ENCODE measurements at regions not wholly inside any gene's neighbourhood (a gene's known extent, or its start where the extent isn't known, plus 50 kb on each side); places are given as distances from the start of the nearest gene placed in this dataset.

DNA sequence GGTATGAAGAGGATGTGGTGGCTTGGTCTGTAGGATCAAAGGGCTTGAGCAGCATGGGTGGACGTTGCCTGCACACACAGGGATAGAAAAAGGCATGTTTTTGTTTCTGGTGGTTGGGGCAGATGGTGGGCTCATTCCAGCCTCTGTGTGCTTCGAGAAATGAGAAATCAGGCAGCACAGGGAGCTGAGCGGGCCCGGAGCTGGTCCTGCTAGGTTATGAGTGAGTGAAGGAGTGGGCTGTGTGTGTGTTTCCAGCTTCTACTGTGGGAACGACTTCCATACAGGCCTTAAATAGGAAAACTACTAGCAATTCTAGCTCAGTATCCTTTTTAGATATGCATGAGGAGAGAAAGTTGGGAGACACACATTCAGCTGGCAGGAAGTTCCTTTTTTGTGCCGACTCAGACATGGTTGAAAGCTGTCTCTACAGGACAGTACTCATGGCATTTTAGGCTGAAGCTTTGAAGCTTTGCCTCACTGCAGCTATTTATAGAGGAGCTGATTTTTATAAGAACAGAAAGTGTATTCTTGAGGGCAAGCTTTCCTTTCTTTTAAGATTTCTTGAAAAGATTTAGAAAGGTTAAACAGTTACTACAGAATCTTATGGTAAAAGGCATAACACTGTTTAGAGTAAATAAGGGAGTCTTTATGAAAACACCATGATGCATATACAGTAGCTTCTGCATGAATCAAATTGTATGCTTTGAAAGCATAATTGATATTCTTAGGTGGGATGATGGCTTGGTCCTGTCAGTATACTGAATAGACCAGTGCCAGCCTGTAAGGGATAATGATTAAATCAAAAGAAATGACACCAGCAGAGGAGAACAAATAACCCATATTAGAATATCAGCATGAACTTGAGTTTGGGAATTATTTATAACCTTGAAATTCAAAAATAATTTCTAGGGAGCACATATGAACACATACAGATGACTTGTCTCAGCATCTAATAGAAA lies 104.0 kb upstream of the MAN1A1 start:
- Mint-ChIP-seq H3K9me3 (no peaks in the 10 kb centered on the region), H3K4me3 (no peak overlapping the region), H3K36me3 (ENCODE audit: insufficient read depth) (no peaks in the 10 kb centered on the region), H3K27me3 (peaks cover 0 to 11% of the 10 kb centered on the region in 2 donors), H3K27ac (no peak overlapping the region), H3K4me1 (ENCODE audit: low read depth in 2 of 2) (no peaks in the 10 kb centered on the region)
- no peak for ATAC-seq (replicated peaks)
- DNase-seq = no peak

DNA sequence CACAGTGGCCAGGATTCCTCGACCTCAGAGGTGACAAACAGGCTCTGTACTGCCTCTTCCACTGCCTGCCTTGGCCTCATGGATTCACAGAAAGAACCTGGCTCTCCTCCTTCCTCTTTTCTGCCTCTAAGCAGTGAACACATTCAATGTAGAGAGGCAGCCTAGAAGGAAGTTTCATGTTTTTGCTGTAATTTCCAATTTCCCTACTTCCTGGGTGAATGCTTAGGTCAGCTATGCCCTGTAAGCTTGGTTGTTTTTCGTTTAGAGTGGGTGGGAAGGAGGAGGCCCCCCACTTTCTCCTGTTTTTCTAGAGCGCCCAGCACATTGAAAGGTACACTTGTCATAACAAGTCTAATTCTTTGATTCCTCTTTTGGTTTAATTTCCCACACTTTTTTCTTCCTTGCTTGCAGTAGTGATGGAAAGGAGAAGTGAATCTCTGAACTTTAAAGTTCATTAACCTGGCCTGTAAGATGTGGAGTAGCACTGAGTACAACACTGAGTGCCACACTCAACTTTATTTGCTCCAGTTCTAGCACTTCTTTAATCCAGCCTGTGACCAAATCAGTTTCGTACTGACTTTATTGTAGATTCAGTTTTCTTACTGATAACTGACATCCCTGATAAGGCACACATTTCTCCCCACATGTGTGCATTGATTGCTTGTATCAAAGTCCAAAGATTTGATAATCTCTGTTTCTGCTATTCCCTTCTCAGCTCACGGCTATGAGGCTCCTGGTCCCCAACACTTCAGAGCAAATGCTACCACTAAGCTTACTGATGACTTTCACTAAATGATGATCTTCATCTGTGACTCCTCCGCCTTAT lies 100.0 kb upstream of the MAN1A1 start:
- no peaks in the 10 kb centered on the region for H3K36me3 Mint-ChIP-seq (ENCODE audit: insufficient read depth)
- H3K27ac Mint-ChIP-seq = no peak overlapping the region
- ATAC-seq (replicated peaks) (no peak), DNase-seq (no peak)
- H3K27me3 Mint-ChIP-seq = peaks cover 0 to 6% of the 10 kb centered on the region in 2 donors
- no peaks in the 10 kb centered on the region for H3K9me3 Mint-ChIP-seq
- no peak overlapping the region for H3K4me3 Mint-ChIP-seq
- no peaks in the 10 kb centered on the region for H3K4me1 Mint-ChIP-seq (ENCODE audit: low read depth in 2 of 2)

DNA sequence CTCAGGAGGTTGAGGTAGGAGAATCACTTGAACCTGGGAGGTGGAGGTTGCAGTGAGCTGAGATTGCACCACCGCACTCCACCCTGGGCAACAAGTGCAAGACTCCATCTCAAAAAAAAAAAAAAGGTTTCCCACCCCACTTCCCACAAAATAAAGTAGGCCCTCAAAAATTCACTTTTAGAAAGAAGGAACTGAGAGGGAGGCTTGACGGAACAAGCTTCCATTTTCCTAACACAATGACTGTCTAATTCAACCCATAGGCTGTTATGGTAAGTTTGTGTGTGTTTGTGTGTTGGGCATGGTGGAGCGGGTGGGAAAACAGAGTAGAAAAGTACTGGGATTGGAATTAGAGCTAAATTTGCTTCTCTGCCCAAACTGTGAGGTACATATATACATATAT lies 98.4 kb upstream of the MAN1A1 start:
- H3K4me1 Mint-ChIP-seq (ENCODE audit: low read depth in 2 of 2) = no peaks in the 10 kb centered on the region
- ATAC-seq (replicated peaks) = no peak
- no peak overlapping the region for H3K27ac Mint-ChIP-seq
- no peaks in the 10 kb centered on the region for H3K36me3 Mint-ChIP-seq (ENCODE audit: insufficient read depth)
- H3K27me3 Mint-ChIP-seq = peaks cover 0 to 6% of the 10 kb centered on the region in 2 donors
- no peak for DNase-seq
- H3K9me3 Mint-ChIP-seq = no peaks in the 10 kb centered on the region
- no peak overlapping the region for H3K4me3 Mint-ChIP-seq

DNA sequence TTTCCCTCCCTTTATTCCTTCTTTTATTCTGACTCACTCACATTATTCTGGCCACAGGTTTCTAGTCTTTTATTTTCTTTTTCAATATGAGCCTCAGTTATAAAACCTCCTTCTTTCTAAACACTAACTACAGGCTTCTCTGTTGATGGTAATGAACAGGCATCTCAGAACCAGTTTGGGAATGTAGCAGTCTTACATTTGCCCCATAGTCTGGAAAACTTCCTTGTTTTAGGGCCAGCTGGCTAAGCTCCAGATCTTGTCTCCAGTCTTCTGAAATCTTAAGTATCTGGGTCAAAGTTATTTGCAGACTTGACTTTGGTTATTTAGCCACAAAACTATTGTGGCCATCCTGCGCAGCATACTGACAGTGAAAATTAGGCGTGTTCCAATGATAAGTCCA lies 97.0 kb upstream of the MAN1A1 start:
- Mint-ChIP-seq H3K27me3 (peaks cover 0 to 6% of the 10 kb centered on the region in 2 donors), H3K9me3 (no peaks in the 10 kb centered on the region), H3K27ac (no peak overlapping the region), H3K4me1 (ENCODE audit: low read depth in 2 of 2) (no peaks in the 10 kb centered on the region), H3K4me3 (no peak overlapping the region), H3K36me3 (ENCODE audit: insufficient read depth) (no peaks in the 10 kb centered on the region)
- ATAC-seq (replicated peaks) (no peak), DNase-seq (no peak)

DNA sequence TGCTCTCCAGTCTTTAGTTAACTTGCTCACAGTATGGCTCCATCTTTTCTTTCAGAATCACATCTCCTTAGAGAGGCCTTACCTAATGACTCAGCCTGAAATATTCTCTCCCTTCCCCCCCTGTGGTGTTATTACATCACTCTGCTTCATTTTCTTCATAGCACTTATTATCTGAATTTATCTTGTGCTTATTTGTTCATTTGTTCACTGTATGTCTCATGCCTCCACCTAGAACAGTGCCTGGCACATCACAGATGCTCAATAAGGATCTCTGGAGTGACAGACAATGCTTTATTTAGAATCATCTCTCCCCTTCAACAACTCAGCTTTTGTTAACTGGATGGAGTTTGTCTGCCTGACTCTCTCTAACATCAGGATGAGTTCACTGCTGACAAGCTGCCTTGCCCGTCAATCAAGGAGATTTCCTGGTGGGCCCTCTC lies 96.6 kb upstream of the MAN1A1 start:
- DNase-seq = no peak
- Mint-ChIP-seq H3K36me3 (ENCODE audit: insufficient read depth) (no peaks in the 10 kb centered on the region), H3K27me3 (peaks cover 0 to 6% of the 10 kb centered on the region in 2 donors), H3K9me3 (no peaks in the 10 kb centered on the region), H3K27ac (no peak overlapping the region), H3K4me1 (ENCODE audit: low read depth in 2 of 2) (no peaks in the 10 kb centered on the region), H3K4me3 (no peak overlapping the region)
- ATAC-seq (replicated peaks) = no peak

DNA sequence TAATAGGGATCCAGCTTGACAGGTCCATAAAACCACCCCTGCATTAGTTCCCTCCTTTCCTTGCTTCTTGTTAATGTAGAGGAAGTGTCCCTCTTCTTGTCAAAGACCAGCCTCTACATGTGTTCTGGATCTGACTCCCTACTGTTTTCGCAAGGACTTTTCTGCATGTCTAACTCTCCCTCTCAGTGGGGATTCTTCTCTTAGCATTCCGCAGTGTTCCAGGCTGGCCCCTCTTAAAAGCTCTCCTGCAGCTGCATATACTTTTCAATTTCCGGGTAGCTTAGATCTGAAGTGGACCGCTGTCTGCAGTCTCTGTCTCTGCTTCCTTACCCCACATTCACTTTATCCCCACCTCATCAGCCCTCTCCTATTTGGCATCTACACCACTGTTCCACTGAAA lies 96.1 kb upstream of the MAN1A1 start:
- H3K36me3 Mint-ChIP-seq (ENCODE audit: insufficient read depth) = no peaks in the 10 kb centered on the region
- H3K27ac Mint-ChIP-seq = no peak overlapping the region
- ATAC-seq (replicated peaks) = no peak
- H3K4me3 Mint-ChIP-seq = no peak overlapping the region
- H3K9me3 Mint-ChIP-seq = no peaks in the 10 kb centered on the region
- DNase-seq = no peak
- H3K27me3 Mint-ChIP-seq = peaks cover 0 to 2% of the 10 kb centered on the region in 2 donors
- H3K4me1 Mint-ChIP-seq (ENCODE audit: low read depth in 2 of 2) = no peaks in the 10 kb centered on the region

DNA sequence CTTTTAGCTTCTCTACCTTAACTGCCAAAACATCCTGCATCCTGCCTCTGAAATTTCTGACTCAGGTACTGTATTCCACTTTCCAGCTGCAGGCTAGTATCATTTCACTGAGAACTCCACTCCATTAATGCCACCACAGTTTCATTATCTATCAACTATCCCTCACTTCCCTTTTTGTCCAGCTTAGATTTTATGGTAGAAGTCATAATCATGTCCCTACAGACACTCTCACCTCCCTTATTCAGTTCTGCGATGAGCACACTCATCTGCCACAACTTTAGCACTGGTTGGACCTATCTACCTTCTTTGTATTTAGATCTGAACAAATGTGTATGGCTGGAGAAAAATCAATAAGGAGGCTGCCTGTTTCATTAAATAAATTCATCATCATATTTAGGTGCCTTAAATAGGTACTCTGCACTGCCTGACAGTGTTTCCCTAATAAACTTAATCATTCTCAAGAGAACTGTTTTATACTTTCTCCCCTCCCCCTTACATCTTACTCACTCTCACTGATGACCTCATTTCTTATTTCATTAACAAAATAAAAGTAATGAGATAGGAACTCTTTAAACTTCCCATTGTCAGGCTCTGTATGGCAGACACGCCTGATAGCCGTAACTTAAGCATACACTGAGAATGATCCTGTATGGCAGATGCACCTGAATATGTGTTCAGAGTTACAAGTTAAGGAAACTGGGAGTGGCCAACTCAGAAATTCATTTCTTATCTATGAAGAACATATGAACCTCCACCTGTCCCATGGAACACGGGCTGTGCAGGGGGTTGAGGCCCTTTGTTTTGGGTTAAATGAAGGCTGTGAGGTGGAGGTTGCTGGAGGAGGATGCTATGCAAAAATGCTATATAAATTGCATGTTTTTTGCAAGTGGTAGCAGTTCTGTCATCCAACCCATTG lies 95.3 kb upstream of the MAN1A1 start:
- no peaks in the 10 kb centered on the region for H3K4me1 Mint-ChIP-seq (ENCODE audit: low read depth in 2 of 2)
- H3K9me3 Mint-ChIP-seq = no peaks in the 10 kb centered on the region
- ATAC-seq (replicated peaks) (no peak), DNase-seq (no peak)
- H3K36me3 Mint-ChIP-seq (ENCODE audit: insufficient read depth) = no peaks in the 10 kb centered on the region
- no peaks in the 10 kb centered on the region for H3K27me3 Mint-ChIP-seq
- H3K4me3 Mint-ChIP-seq = no peak overlapping the region
- H3K27ac Mint-ChIP-seq = no peak overlapping the region

DNA sequence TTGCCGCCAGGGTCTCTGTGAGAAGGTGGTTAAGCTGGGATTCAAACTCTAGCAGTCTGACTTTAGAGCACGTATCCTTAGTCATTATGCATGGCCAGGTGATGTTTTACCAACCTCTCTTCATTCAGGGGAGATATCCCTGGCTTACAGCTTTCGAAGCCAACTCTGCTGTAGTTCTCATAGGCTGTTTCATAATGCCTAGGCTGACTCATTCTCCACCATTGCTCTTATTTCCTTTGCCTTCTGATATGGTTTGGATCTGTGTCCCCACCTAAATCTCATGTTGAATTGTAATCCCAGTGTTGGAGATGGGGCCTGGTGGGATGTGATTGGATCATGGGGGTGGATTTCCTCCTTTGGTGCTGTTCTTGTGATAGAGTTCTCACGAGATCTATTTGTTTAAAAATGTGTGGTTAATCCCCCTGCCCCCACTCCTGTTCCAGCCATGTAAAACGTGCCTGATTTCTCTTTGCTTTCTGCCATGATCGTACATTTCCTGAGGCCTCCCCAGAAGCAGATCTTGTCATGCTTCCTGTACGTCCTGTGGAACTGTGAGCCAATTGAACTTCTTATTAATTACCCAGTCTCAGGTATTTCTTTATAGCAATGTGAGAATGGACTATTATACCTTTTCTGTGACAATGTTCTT lies 94.6 kb upstream of the MAN1A1 start:
- Mint-ChIP-seq H3K27ac (no peak overlapping the region), H3K4me3 (no peak overlapping the region), H3K4me1 (ENCODE audit: low read depth in 2 of 2) (no peaks in the 10 kb centered on the region), H3K9me3 (no peaks in the 10 kb centered on the region), H3K36me3 (ENCODE audit: insufficient read depth) (no peaks in the 10 kb centered on the region), H3K27me3 (no peaks in the 10 kb centered on the region)
- DNase-seq (no peak), ATAC-seq (replicated peaks) (no peak)

DNA sequence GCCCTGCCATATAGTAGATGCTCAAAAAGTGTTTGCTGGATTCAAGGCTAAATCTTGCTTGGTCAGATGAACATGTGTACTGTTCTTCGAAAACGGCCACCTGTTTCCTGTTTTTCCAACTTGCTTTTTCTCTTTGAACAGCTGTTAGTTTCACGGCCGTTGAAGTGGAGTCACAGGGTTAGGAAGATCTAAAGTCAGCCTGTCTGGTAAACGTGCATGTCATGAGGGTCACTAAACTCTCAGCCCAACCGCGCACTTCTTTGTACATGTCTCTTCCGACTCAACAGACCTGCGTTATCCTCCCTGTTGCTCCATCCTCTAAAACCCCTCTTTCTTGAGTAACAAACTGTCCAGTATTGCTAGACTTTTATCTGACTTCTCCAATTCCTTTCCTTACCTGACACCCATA lies 93.2 kb upstream of the MAN1A1 start:
- DNase-seq = no peak
- H3K27me3 Mint-ChIP-seq = no peaks in the 10 kb centered on the region
- no peak overlapping the region for H3K4me3 Mint-ChIP-seq
- H3K4me1 Mint-ChIP-seq (ENCODE audit: low read depth in 2 of 2) = no peaks in the 10 kb centered on the region
- no peak for ATAC-seq (replicated peaks)
- H3K9me3 Mint-ChIP-seq = no peaks in the 10 kb centered on the region
- no peak overlapping the region for H3K27ac Mint-ChIP-seq
- H3K36me3 Mint-ChIP-seq (ENCODE audit: insufficient read depth) = no peaks in the 10 kb centered on the region

DNA sequence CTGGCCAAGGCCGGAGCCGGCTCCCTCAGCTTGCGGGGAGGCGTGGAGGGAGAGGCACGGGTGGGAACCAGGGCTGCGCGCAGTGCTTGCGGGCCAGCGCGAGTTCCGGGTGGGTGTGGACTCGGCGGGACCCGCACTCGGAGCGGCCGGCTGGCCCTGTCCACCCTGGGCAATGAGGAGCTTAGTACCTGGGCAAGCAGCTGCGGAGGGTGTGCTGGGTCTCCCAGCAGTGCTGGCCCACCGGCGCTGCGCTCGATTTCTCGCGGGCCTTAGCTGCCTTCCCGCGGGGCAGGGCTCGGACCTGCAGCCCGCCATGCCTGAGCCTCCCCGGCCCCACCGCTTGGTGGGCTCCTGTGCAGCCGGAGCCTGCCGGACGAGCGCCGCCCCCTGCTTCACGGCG lies 91.4 kb upstream of the MAN1A1 start:
- H3K9me3 Mint-ChIP-seq = no peaks in the 10 kb centered on the region
- no peak overlapping the region for H3K27ac Mint-ChIP-seq
- DNase-seq = no peak
- ATAC-seq (replicated peaks) = no peak
- H3K4me1 Mint-ChIP-seq (ENCODE audit: low read depth in 2 of 2) = no peaks in the 10 kb centered on the region
- H3K4me3 Mint-ChIP-seq = no peak overlapping the region
- H3K36me3 Mint-ChIP-seq (ENCODE audit: insufficient read depth) = no peaks in the 10 kb centered on the region
- H3K27me3 Mint-ChIP-seq = no peaks in the 10 kb centered on the region

DNA sequence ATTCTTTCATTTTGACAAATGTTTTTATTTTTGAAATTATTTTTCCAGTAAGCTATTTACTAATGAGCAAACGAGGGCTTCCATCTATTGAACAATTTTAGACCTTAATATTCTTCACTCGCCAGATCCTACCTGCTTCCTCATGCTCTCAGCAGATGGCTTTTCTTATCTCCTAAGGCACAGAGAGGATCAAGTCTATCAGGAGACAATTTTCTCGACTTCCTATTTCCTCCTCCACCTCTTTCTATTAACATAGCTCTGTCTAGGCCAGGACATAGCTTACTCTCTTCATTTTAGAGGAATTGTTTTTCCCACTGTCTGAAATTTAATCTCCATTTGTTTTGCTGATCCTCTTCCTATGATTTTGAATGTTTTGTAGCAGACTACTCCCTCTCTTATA lies 87.0 kb upstream of the MAN1A1 start:
- Mint-ChIP-seq H3K36me3 (ENCODE audit: insufficient read depth) (no peaks in the 10 kb centered on the region), H3K9me3 (no peaks in the 10 kb centered on the region), H3K4me3 (no peak overlapping the region), H3K27ac (no peak overlapping the region), H3K4me1 (ENCODE audit: low read depth in 2 of 2) (no peaks in the 10 kb centered on the region), H3K27me3 (no peaks in the 10 kb centered on the region)
- DNase-seq (no peak), ATAC-seq (replicated peaks) (no peak)

DNA sequence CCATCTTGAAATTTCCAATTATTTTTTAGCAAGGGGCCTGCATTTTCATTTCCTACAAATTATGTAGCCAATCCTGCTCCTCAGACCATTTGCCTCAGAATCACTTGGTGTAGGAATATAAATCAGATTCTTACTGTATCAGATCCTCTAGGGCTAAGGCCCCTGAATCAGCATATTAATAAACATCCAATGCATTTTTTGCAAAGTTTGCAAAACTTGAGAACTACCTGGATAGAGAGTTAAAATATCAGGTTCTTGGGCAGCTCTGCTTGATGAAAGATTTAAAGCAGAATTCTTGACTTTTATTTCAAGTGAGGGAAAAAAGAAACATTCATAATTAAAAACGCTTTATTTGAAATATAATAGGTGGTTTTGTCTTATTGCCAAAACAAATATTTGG lies 82.2 kb upstream of the MAN1A1 start:
- no peak overlapping the region for H3K4me3 Mint-ChIP-seq
- no peaks in the 10 kb centered on the region for H3K36me3 Mint-ChIP-seq (ENCODE audit: insufficient read depth)
- no peaks in the 10 kb centered on the region for H3K27me3 Mint-ChIP-seq
- ATAC-seq (replicated peaks) (no peak), DNase-seq (no peak)
- H3K9me3 Mint-ChIP-seq = no peaks in the 10 kb centered on the region
- H3K4me1 Mint-ChIP-seq (ENCODE audit: low read depth in 2 of 2) = no peaks in the 10 kb centered on the region
- H3K27ac Mint-ChIP-seq = no peak overlapping the region

DNA sequence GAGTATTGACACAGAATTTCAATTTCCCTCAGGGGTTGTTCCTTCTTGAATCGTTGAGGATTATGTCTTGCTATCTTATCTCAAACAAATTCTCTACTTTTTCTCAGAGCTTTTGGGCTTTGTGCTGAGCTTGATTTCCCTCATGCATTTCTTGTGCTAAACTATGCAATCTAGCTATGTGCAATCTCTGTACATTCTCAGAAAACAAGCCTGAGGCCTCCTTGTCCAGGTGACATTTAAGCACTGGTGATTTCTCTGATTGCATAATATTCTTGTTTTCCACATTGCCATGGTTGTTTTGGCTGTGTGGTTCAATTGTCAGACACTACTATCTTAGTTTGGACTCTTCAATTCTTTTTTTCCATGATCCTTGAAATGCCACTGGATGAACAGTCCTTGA lies 81.2 kb upstream of the MAN1A1 start:
- Mint-ChIP-seq H3K36me3 (ENCODE audit: insufficient read depth) (no peaks in the 10 kb centered on the region), H3K4me1 (ENCODE audit: low read depth in 2 of 2) (no peaks in the 10 kb centered on the region), H3K27me3 (no peaks in the 10 kb centered on the region), H3K4me3 (no peak overlapping the region), H3K27ac (no peak overlapping the region), H3K9me3 (no peaks in the 10 kb centered on the region)
- ATAC-seq (replicated peaks) (no peak), DNase-seq (no peak)

All from effector memory CD8-positive, alpha-beta T cell (primary cell).